ENCODE measurements at regions not wholly inside any gene's neighbourhood (a gene's known extent, or its start where the extent isn't known, plus 50 kb on each side); places are given as distances from the start of the nearest gene placed in this dataset.

DNA sequence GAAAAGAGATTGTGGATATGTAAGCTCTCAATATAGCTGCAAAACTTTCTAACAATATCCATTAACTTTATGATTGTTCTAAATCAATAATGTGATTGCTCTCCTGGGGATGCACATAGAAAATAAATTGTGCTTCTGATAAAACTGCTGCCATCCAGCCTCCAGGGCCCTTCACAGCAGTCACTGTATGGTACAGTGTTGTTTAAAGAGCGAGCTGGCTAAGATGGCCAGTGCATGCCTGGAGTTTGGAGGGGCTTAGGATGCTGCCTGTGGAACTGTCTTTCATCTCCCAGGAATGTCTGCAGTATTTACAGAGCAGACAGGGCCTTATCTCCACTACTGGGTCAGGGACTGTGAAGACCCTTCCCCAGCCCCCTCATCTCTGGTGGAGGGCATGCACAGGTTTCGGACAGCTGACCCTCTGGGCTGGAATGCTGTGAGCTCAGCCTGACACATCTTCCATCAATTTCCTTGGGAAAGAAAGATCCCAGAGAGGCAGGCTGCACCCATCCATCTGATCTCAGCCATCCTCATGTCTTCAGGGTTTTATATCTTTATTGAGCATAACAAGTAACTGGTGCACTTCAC, 137.0 kb downstream of the PLPP3 start:
- no peak for DNase-seq

DNA sequence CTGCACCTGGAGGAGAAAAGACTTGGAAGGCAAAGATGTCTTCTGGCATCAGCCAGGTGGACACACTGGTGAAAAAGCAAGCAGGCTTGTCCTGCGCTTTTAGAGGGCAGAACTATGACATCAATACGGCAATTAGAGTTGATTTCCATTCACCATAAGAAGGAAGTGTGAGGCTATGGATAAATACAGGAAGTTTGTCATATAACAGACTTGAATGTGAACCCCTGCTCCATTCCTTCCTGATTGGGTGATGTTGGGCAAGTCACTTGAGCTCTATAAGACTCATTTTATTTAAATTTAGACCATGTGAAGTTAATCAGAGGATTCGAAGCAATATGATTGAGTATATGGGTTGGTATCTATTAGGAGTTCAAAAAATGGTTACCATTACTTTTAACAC, 137.8 kb downstream of the PLPP3 start:
- no peak for DNase-seq

DNA sequence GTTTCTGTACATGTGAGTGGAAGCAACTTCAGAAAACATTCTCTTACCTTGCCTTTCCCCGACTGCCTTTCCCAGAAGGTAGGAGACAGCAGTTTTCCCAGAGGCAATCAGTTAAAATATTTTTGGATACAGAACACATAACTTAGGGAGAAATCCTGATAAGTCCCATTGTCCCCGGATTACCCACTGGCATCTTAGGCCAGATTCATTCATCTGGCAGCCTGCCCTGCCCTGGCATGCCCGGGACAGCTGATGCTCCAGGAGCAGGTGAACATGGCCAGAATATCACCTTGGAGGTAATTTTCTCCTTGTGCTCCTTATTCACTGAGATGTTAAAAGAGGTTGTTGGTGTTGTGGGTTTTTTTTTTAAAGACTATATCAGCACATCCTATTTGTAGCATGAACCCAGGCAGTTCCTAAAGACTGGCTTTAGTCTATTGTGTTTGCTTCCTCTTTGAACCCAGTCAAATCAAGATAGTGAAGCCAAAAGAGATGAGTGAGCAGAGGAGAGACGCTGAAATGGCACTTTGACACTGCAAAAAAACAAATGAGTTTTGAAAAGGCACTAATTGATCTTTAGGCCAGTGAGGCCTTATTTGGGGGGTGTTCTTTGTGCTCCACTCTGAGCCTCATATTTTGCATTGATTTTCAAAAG, 139.6 kb downstream of the PLPP3 start:
- DNase-seq, result no peak

DNA sequence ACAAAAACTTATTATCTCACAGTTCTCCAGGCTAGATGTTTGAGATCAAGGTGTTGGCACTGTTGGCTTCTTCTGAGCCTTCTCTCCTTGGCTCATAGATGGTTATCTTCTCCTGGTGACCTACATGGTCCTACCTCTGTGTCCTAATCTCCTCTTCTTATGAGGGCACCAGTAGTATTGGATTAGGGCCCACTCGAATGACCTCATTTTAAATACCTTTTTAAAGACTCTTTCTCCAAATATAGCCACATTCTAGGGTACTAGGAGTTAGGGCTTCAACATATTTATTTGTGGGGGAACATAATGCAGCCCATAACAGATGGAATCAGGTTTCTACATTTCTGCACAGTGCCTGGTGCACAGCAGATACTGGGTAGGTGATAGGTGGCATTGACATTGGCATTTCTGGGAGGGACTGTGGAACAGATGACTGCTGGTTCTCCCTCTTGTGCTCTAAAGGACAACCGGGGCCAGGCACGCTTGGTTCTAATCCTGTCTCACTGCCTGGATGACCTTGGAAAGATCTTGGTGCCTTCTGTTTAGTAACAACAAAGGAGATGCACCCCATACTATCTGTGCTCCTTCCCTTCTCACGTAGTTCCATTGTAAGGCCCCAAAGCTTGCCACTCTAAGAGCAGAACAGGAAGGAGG, 140.3 kb downstream of the PLPP3 start:
- no peak for DNase-seq

DNA sequence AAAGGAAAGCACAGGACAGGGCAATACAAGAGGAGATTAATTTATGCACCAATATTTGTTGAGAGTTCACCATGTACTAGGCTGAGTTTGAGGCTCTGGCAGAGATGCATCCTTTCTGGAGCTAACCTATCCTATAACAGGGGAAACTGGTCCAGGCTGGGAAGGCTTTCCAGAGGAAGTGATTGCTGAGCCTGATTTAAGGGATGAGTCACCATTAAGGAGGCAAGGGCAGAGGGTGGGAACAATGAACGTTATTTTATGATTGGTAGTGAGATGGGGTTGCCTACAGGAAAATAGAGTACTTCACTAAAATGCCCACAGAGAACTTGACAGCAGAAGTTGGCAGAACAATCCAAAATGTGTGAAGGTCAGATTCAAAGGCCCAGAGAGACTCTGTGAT, 141.4 kb downstream of the PLPP3 start:
- DNase-seq, result no peak

DNA sequence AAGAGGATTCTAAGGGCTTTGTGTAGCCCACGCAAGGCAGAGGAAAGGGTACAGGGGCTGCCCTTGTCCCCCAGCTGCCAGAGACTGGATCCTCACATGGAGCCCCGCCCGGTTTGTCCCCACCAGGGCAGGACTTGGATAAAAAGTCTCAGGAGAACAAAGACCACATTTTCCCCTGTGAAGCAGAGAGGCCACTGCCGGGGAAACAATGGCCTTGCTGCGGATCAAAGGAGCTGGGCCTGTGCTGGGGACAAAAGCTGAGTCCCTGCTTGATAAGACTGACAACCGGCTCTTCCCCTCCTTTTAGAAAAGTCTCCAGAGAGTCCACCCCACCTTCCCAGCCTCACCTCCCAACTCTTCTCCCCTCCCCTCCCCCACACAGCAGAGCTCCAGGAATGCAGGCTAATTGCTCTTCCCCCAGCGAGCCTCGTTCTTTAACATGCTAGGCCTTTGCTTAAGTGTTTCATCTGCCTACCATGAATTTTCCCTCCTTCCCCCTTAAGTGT, 142.4 kb downstream of the PLPP3 start:
- no peak for DNase-seq

DNA sequence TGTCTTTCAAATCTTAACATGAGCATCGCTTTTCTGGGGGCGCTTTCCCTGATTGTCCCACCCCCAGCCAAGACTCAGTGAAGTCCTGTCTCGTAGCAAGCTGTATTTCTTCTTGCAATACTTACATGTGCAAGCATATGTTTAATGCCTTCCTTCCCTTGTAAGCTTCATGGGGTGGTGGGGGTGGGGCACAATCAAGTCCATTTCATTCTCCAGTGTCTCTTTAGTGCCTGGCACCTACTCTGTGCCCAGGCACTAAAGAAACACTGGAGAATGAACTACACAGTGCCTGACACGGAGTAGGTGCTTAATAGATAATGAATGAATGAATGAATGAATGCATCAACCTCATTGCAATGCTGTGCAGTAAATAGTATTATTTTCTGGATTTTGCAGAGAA, 143.1 kb downstream of the PLPP3 start:
- DNase-seq, result no peak

DNA sequence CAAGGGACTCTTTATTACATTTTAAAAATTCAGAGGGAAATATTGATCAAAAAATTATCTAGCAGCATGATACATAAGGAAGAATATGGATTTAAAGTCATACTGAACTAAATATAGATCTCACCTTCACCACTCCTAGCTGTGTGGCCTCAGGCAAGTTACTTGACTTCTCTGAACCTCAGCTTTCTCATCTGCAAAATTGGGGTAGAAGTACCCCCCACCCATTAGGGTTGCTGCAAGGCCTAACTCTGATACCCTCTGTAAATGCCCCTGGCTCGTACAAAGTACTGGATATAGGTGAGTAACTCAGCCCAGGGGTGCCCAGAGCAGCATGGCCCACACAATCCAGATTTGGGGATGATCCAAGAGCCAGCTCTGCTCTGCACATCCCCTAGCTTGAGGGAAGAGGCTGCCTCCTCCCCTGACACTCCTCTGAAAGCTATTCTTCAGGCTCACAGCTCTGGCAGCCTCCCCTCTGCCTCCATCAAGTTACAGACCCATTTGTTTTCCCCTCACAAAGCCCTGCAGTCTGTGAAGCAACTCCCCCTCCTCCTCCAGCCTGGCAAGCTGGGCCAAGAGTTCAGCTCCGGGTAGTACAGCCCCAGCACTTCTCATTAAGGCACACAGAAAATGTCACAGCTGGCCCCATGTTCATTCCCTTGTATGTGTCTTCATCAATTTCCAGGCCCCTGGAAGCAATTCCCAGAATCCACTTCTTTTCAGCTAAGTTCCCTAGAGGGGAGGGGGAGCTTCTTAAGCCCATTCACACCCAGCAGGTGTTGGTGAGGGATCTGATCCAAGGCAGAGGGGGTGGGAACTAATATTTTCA, 143.7 kb downstream of the PLPP3 start:
- DNase-seq, result no peak

DNA sequence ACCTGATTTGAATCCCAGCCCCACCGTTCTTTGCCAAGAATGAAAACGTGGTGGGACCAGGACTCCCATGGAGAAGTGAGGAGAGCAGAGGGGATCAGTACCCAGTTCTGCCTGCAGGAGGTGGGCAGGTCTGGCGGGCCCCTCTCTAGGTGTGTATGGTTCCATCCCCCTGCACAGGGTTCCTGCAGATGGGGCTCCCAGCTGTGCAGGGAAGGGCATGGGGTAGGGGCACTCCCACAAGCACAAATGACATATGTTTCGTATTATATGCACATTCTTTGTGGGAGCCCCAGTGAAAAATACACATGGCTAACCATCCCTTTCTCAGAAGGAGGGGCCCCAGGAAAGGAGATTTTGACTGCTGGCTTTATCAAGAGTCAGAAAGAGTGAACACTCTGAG, 144.6 kb downstream of the PLPP3 start:
- DNase-seq, result no peak

DNA sequence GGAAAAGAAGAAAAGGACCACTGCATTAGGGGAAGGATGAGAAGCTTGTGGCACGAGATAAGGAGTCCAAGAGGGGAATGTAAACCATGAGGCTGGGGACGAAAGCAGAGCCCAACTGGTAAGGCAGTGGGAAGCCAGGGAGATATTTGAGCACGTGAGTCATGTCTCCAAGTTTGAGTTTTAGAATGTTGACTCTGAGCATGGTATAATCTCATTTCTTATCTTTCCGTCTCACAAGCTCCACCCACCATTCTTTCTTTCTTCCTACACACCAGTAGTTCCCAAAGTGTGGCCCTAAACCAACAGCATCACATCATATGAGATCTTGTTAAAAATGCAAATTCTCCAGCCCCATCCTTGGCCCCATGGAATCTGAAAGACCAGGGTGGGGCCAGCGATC, 145.3 kb downstream of the PLPP3 start:
- DNase-seq, result no peak

DNA sequence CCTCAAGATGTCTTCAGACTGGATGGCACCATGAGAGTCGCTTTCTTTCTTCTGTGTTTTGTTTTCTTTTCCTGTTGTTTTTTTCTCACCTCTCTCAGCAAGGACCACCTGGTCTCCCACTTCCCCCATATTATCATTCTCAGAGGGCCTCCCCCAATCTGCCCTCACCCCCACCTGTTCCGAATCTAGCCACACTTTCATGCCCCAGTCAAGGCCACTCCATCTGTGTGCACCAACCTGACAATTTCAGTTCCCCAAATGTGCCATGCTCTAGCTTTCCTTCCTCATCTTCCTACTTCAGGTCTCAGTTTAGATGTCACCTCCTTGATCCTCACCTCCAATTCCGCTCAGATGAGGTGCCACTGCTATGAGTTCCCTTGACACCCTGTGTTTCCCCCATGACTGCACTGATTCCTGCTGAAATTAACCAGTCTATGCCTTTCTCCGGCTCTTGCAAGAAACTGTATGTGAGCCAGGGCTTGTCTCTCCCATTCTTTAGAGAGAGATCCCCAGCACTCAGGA, 146.2 kb downstream of the PLPP3 start:
- DNase-seq, result no peak

DNA sequence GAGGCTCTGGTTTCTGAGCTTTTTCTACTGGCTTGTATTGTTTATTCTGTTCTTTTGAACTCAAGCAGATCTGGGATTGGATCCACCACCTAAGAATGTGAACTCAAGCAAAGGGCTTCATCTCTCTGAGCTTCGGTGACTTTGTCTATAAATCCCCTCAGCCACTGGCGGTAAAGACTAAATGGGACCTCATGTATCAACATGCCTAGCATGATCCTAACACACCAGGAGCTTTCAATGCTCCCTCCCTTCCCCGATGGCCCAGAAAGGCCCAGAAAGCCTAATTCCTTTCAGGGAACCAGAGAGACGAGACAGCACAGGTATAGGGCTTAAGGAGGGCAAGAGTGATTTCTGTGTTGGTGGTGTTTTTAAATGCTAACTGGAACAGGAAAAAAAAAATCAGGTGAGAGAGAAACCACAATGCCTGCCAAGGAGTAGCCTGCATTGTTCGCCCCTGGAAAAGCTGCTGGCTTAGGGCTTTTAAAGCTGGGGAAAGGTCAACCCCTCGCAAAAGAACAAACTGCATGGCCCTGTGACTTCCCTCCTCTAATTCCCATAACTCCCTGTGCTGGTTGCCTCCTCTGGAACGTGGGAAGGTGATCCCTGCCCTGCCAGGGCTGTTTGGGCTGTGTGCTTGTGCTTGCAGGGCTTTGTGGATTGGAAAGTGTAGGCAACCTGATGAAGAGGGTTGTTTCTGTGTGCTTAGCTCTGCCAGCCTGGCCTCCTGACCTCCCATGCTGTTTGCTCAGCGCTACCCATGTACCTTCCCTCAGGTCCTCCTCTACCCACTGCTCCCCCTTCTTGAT, 147.0 kb downstream of the PLPP3 start:
- DNase-seq, result no peak

DNA sequence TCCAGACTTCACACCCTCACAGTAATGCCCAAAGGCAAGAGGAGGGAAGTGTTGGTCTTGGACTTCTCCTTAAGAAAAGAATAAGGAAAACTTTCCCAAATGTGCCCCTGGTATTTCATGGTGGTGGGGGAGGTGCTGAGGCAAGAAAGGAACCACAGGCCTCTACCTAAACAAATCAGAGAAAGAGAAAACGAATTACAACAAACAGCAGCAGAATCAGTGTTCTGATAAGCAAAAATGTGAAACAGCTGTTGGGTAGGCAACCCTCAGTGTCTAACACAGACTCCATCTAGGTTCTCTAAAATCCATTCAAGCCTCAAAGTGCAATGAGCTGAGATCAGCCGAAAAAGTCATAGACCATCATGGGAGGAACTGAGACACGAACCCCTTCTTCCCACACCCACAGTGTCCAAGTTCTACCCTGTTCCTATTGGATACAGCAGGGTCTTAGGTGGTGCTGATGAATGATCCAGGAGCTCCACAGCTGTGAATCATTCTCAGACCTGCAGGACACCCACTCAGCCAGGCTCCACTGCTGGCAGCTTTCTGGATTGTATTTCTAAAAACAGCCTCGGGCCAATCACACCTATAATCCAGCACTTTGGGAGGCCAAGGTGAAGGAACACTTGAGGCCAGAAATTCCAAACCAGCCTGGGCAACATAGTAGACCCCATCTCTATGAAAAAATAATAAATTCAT, 149.1 kb downstream of the PLPP3 start:
- DNase-seq, result no peak

DNA sequence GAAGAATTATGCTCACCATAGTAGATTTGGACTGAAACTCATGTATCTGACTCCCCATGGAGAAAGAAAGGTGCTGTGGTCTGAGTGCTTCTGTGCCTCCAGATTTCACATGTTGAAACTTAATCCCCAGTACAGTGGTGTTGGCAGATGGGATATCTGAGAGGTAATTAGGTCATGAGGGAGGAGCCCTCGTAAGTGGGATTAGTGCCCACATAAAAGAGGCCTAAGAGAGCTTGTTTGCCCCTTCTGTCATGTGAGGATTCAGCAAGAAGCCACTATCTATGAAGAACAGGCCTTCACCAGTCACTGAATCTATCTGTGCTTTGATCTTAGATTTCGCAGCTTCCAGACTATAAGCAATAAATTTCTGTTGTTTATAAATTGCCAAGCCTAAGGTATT, 150.1 kb downstream of the PLPP3 start:
- DNase-seq, result no peak

DNA sequence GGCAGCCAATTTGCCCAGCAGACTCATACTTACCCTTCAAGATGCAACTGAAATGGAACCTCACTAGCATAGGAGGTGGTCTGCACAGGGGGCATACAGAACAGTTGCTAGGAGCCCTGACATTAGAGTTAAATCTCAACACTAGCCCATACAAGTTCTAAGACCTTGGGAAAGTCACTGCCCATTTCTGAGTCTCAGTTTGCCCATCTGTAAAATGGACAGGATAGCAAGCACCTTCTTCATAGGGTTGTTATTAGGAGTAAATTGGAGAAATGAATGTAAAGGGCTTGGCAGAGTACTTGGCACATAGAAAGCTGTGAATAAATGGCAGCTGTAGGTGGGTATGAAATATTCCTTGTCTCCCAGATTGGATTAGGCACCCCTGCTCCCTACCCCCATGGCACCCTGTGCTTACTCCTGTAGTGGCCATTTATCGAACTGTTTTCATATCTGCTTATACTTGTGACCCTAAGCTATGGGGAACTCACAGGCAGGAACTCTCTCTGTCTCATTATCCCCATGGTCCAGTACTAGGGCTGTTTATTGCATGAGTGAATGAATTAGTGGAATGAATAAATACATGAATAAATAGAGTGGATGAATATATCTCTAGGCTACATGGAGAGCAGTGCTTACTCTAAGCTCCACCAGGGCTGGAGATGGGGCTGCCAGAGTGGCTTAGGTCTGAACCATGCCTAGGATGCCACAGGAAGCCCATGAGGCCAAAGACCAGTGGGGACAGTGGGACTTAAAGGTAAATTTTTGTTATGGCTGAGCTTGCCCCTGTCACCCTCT, 152.6 kb downstream of the PLPP3 start:
- no peak for DNase-seq

DNA sequence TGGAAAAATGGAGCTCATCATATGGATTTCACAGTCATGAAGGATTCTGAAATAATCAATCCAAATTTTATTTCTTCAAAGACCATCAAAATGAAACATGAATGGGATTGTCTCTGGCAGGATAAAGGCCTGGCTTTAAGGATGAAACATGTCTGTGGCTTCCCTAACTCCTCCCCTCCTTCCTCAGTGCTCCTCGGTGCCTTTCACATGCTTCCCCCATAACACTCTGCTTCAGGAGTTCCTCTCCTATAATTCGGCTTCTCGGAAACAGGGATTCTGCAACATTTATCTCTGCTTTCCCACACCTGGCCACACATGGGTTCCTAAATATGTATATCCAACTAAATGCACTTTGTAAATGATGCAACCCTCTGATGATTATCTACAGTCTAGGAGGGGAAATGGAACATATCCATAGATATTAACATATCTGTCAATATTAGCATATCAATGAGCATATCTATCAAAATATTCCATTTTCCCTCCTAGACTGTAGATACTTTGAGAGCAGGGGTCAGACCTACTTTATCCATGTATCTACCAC, 153.8 kb downstream of the PLPP3 start:
- DNase-seq, result no peak

DNA sequence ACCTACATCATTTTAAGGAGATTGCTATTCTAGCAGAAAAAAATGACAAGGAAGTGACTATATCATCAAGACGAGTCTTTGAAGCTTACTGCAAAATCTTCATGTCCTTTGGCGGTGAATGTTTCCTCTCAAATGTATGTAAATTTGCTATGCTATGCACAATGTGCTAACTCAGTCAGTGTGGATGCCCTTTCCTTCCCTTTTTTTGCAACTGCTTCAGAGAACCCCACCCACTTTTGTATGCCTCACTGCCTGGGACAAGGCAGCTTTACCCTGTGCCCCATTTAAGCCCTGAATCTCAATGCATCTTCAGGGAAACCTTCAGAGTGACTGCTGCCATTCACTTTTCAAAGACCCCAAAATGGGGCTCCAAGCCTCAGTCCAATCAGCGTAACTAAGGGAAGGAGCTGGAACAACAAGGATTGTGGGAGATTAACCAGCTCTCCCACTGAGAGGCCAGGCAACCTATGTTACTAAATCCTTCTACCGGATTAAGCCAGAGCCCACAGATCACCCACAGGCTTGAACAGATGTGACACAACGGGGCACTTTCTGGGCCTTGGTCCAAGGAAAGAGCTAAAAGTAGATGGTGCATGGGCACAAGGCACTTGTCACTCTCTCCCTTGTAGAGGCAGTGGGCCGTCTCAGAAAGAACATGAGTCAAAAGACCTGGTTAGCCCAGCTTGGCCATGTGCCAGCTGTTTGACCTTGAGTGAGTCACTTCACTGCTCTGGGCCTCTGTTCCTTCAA, 154.4 kb downstream of the PLPP3 start:
- no peak for DNase-seq

DNA sequence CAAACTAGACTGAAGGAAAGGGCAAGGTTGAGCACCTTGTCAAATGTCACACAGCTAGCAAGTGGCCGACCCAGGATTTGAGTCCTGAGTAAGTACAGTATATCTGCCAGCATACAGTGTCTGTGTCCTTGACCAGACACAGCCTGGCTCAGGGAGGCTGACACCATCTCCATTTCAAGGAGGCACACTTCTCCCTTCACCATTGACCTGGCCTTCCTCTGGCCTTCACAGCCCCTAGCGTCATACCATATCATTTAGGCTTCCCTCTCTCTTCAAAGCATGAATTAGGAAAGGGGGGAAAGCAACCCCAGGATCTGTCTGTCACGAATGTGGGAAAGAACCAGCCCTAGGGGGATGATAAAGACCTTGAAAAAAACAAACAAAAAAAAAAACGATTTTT, 155.6 kb downstream of the PLPP3 start:
- DNase-seq, result no peak

DNA sequence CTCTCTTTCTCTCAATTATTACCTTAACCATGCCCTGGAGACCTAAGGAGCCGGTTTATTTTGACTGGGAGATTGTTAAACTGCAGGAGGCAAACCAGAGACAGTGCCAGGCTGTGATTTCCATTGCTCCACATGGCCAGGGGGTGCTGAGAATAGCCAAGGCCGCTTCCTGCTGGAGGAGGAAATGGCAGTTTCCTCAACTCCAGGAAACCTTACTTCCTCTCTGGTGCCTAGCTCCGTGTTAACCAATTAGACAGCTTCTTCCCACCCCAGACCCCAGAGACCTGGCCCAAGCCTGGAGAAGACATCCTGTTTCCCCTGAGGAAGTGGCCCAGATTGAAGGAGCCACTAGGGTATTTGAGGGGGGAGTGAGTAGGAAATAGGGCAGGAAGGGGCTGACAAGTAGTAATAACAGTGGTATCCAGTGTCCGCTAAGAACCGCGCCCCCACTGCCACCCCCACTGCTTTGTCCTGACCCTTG, 161.2 kb downstream of the PLPP3 start:
- DNase-seq, result no peak

DNA sequence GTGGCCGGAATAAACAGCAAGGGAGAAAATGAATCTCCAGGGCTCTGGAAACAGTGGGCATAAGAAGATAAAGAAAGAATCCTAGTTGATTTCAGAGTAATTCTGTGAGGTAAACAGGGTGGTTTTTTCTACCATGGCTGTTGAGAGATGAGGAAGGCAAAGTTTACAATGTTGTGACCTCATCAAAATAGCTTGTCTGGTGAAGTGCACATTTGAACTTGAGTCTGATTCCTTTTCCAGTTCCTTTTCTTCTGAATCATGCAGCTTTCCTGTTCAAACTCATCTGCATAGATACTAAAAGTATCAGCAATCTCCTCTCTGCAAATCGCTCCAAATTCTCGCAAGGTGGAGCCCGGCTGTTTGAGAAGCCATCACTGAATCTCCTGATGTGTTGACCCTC, 161.7 kb downstream of the PLPP3 start:
- DNase-seq, result no peak
